H1 (cell line): ENCODE measurements at regions not wholly inside any gene's neighbourhood (a gene's known extent, or its start where the extent isn't known, plus 50 kb on each side); places are given as distances from the start of the nearest gene placed in this dataset.

Source experiments
- CTCF ChIA-PET: fragments of 300-600 bp; sonication (Branson Sonifier 250); formaldehyde crosslinking; loops from one replicate; lab custom pipeline; 2021; ENCODE audit not compliant: partially characterized antibody; lab: Charles Lee
- POLR2A ChIA-PET: fragments of 300-600 bp; sonication (Branson Sonifier 250); formaldehyde crosslinking; loops from one replicate; lab custom pipeline; 2021; ENCODE audit warnings: inconsistent platforms; ENCODE audit not compliant: partially characterized antibody; lab: Charles Lee
- DNase-seq, 2 experiments: peaks; one replicate each; pipeline versions ENCODE4 v3.0.0 to v3.0.0-alpha.2; 2010 to 2022; ENCODE audit warnings: low spot score in 2 of 2, low read depth in 1 of 2, mixed read lengths in 1 of 2
- FAIRE-seq: peaks from 2 replicates; lab custom pipeline; 2011; peaks lifted over from hg19 to GRCh38; lab: Jason Lieb, UNC
- H2AFZ ChIP-seq: 2 replicates; pipeline ENCODE4 v1.8.1; 2012; ENCODE audit warnings: low read length, inconsistent platforms
- H2AK5ac ChIP-seq: 2 replicates; pipeline ENCODE4 v1.6.1; 2013; ENCODE audit warnings: low read depth, low read length
- H2BK120ac ChIP-seq: replicated peaks from 2 replicates; pipeline ENCODE3; 2013; ENCODE audit warnings: low read depth, low read length, inconsistent platforms
- H2BK12ac ChIP-seq: 2 replicates; pipeline ENCODE4 v1.6.1; 2013; ENCODE audit warnings: low read depth, low read length
- H2BK15ac ChIP-seq: 2 replicates; pipeline ENCODE4 v1.6.1; 2013; ENCODE audit warnings: low read length
- H2BK20ac ChIP-seq: 2 replicates; pipeline ENCODE4 v1.6.1; 2013; ENCODE audit warnings: low read length
- H2BK5ac ChIP-seq: 2 replicates; pipeline ENCODE4 v1.6.1; 2013; ENCODE audit warnings: low read depth, low read length
- H3K14ac ChIP-seq: 2 replicates; pipeline ENCODE4 v1.6.1; 2013; ENCODE audit warnings: inconsistent platforms; ENCODE audit not compliant: insufficient read length
- H3K18ac ChIP-seq: 2 replicates; pipeline ENCODE4 v1.6.1; 2013; ENCODE audit warnings: low read length; ENCODE audit errors: extremely low read depth
- H3K23ac ChIP-seq: 2 replicates; pipeline ENCODE4 v1.6.1; 2013; ENCODE audit warnings: inconsistent platforms; ENCODE audit not compliant: insufficient read length
- H3K23me2 ChIP-seq: 2 replicates; pipeline ENCODE4 v1.6.1; 2013; ENCODE audit warnings: low read depth, low read length
- H3K27ac ChIP-seq: 2 replicates; pipeline ENCODE4 v1.6.1; 2011; ENCODE audit warnings: low read depth, low read length, inconsistent platforms
- H3K27me3 ChIP-seq, 4 experiments: replicated peaks in 1 of 4; 1 replicate in 1 of 4; 2 replicates in 3 of 4; pipeline versions ENCODE4 v1.6.1 to v1.8.1; 2011 to 2013; ENCODE audit warnings: low read length in 3 of 4, mild to moderate bottlenecking in 3 of 4, inconsistent platforms in 2 of 4, mixed read lengths in 2 of 4, moderate library complexity in 1 of 4; ENCODE audit not compliant: control insufficient read depth in 3 of 4, insufficient read depth in 3 of 4; ENCODE audit errors: extremely low read depth in 1 of 4
- H3K36me3 ChIP-seq, 4 experiments: 2 replicates each; pipeline versions ENCODE4 v1.6.1 to v1.8.1; 2011 to 2013; ENCODE audit warnings: mild to moderate bottlenecking in 4 of 4, low read length in 3 of 4, moderate library complexity in 2 of 4, control low read depth in 1 of 4, inconsistent platforms in 1 of 4; ENCODE audit not compliant: insufficient read depth in 4 of 4, control insufficient read depth in 2 of 4
- H3K4ac ChIP-seq: replicated peaks from 2 replicates; pipeline ENCODE3; 2013; ENCODE audit warnings: low read length, low read depth, mixed read lengths, inconsistent platforms; ENCODE audit not compliant: insufficient read length
- H3K4me1 ChIP-seq, 4 experiments: replicated peaks in 1 of 4; 1 replicate in 1 of 4; 2 replicates in 3 of 4; pipeline versions ENCODE4 v1.6.1 to v1.8.1; 2011 to 2013; ENCODE audit warnings: low read length in 3 of 4, inconsistent platforms in 2 of 4, mixed read lengths in 1 of 4; ENCODE audit not compliant: insufficient read depth in 4 of 4, control insufficient read depth in 3 of 4
- H3K4me2 ChIP-seq, 2 experiments: 2 replicates each; pipeline versions ENCODE4 v1.6.1 to v1.8.1; 2011 to 2013; ENCODE audit warnings: low read depth in 2 of 2, low read length in 2 of 2, control low read depth in 1 of 2, inconsistent platforms in 1 of 2, mild to moderate bottlenecking in 1 of 2; ENCODE audit not compliant: insufficient read depth in 1 of 2
- H3K4me3 ChIP-seq, 4 experiments: fragments of 200-600, 300-600 bp in 1 of 4; sonication (generic), shearing (Covaris generic), sonication (Bioruptor Twin) in 1 of 4; 2 replicates each; pipeline versions ENCODE4 v1.5.1 to v1.8.1; 2011 to 2016; ENCODE audit warnings: low read length in 4 of 4, low read depth in 3 of 4, control low read depth in 2 of 4, inconsistent platforms in 2 of 4, mild to moderate bottlenecking in 2 of 4, mixed read lengths in 1 of 4, moderate library complexity in 1 of 4; ENCODE audit not compliant: insufficient read depth in 2 of 4; ENCODE audit errors: extremely low read depth in 1 of 4
- H3K56ac ChIP-seq: replicated peaks from 2 replicates; pipeline ENCODE3; 2013; ENCODE audit warnings: low read depth, mild to moderate bottlenecking, mixed read lengths, low read length, inconsistent platforms; ENCODE audit not compliant: insufficient read length
- H3K79me1 ChIP-seq: 2 replicates; pipeline ENCODE4 v1.6.1; 2013; ENCODE audit warnings: low read depth, low read length, control low read depth
- H3K79me2 ChIP-seq, 2 experiments: 2 replicates each; pipeline versions ENCODE4 v1.6.1 to v1.8.1; 2012 to 2013; ENCODE audit warnings: low read length in 2 of 2, mild to moderate bottlenecking in 2 of 2, inconsistent platforms in 1 of 2; ENCODE audit not compliant: insufficient read depth in 2 of 2, control insufficient read depth in 1 of 2
- H3K9ac ChIP-seq, 4 experiments: replicated peaks in 1 of 4; 1 replicate in 1 of 4; 2 replicates in 3 of 4; pipeline versions ENCODE4 v1.6.1 to v1.8.1; 2011 to 2013; ENCODE audit warnings: low read depth in 3 of 4, low read length in 3 of 4, control low read depth in 2 of 4, mild to moderate bottlenecking in 2 of 4, moderate library complexity in 2 of 4, inconsistent platforms in 1 of 4; ENCODE audit errors: extremely low read depth in 1 of 4
- H3K9me3 ChIP-seq, 2 experiments: 2 replicates each; pipeline versions ENCODE4 v1.6.1 to v1.8.1; 2012 to 2013; ENCODE audit warnings: mild to moderate bottlenecking in 2 of 2, moderate library complexity in 2 of 2, control low read depth in 1 of 2, inconsistent platforms in 1 of 2, low read depth in 1 of 2, low read length in 1 of 2, mixed read lengths in 1 of 2; ENCODE audit not compliant: insufficient read depth in 2 of 2
- H4K20me1 ChIP-seq, 2 experiments: replicated peaks in 1 of 2; 2 replicates each; pipeline versions ENCODE3 to v1.8.1; 2011 to 2013; ENCODE audit warnings: inconsistent platforms in 2 of 2, low read length in 2 of 2, mild to moderate bottlenecking in 1 of 2; ENCODE audit not compliant: insufficient read depth in 2 of 2, control insufficient read depth in 1 of 2
- H4K5ac ChIP-seq: 2 replicates; pipeline ENCODE4 v1.6.1; 2013; ENCODE audit warnings: low read length, low read depth, mixed read lengths, inconsistent platforms; ENCODE audit not compliant: insufficient read length
- H4K8ac ChIP-seq: 2 replicates; pipeline ENCODE4 v1.8.0; 2013; ENCODE audit warnings: mild to moderate bottlenecking, moderate library complexity, low read length, inconsistent platforms; ENCODE audit not compliant: insufficient read depth; ENCODE audit errors: extremely low read depth
- H4K91ac ChIP-seq: replicated peaks from 2 replicates; pipeline ENCODE3; 2013; ENCODE audit warnings: low read length, mixed read lengths, inconsistent platforms; ENCODE audit not compliant: insufficient read length
- BACH1 ChIP-seq: IDR thresholded peaks from 2 replicates; pipeline ENCODE4 v1.6.1; 2012; ENCODE audit warnings: low read length, improper control_type of control experiment
- CBX5 ChIP-seq: fragments of 300-800, 300-1000 bp; sonication (generic); IDR thresholded peaks from 2 replicates; pipeline ENCODE4 v1.7.1; 2016; ENCODE audit warnings: antibody characterized with exemption, low read length, low read depth
- CTBP2 ChIP-seq: IDR thresholded peaks from 2 replicates; pipeline ENCODE4 v1.7.0; 2011; ENCODE audit warnings: borderline replicate concordance, mild to moderate bottlenecking, moderate library complexity, mixed read lengths, low read length; ENCODE audit not compliant: insufficient read depth, insufficient read length
- KDM5A ChIP-seq: fragments of 200-600 bp; IDR thresholded peaks from 2 replicates; pipeline ENCODE4 v1.7.1; 2012; ENCODE audit warnings: mild to moderate bottlenecking, low read length, inconsistent platforms, mixed read lengths
- RBBP5 ChIP-seq: IDR thresholded peaks from 2 replicates; pipeline ENCODE4 v1.7.1; 2012; ENCODE audit warnings: low read depth, mild to moderate bottlenecking, inconsistent platforms, low read length, moderate library complexity, borderline replicate concordance
- RFX5 ChIP-seq: IDR thresholded peaks from 2 replicates; pipeline ENCODE4 v1.6.1; 2011; ENCODE audit warnings: low read depth, low read length, improper control_type of control experiment, borderline replicate concordance
- SIX5 ChIP-seq: IDR thresholded peaks from 2 replicates; pipeline ENCODE4 v1.6.1; 2011; ENCODE audit warnings: mild to moderate bottlenecking, low read depth, low read length
- SUZ12 ChIP-seq: fragments of 200-600 bp; sonication (generic); IDR thresholded peaks from 2 replicates; pipeline ENCODE4 v1.6.1; 2012; ENCODE audit warnings: mild to moderate bottlenecking, inconsistent platforms, low read length, moderate library complexity, mixed read lengths
- WGBS, 2 experiments: shearing (Covaris generic) in 1 of 2; methylation state at CpG; one replicate each; pipeline versions ENCODE4 v1.1.6 to v1.1.7; 2013 to 2015; ENCODE audit warnings: low lambda C conversion rate in 2 of 2, mixed read lengths in 2 of 2, inconsistent platforms in 1 of 2, low coverage in 1 of 2, missing lambda C conversion rate in 1 of 2; ENCODE audit not compliant: insufficient replicate concordance in 2 of 2, insufficient coverage in 1 of 2, insufficient read length in 1 of 2; ENCODE audit errors: extremely low coverage in 1 of 2, missing lambda C conversion rate in 1 of 2; 5-methylcytosine and 5-hydroxymethylcytosine counted together
- TF ChIP-seq, protein P1 (sequence below): IDR thresholded peaks from 2 replicates; pipeline ENCODE4 v1.6.1; 2012; ENCODE audit warnings: inconsistent platforms
- TF ChIP-seq, protein P2 (sequence below): IDR thresholded peaks from 2 replicates; pipeline ENCODE4 v1.6.1; 2012; ENCODE audit warnings: inconsistent platforms
- TF ChIP-seq, protein P3 (sequence below), 3 experiments: IDR thresholded peaks; 1 replicate in 2 of 3; 2 replicates in 1 of 3; pipeline versions ENCODE4 v1.5.1 to v1.6.1; 2011; ENCODE audit warnings: low read length in 3 of 3, mild to moderate bottlenecking in 3 of 3, inconsistent platforms in 2 of 3, low read depth in 1 of 3, moderate library complexity in 1 of 3; ENCODE audit not compliant: insufficient read depth in 1 of 3; ENCODE audit errors: control extremely low read depth in 1 of 3

DNA sequence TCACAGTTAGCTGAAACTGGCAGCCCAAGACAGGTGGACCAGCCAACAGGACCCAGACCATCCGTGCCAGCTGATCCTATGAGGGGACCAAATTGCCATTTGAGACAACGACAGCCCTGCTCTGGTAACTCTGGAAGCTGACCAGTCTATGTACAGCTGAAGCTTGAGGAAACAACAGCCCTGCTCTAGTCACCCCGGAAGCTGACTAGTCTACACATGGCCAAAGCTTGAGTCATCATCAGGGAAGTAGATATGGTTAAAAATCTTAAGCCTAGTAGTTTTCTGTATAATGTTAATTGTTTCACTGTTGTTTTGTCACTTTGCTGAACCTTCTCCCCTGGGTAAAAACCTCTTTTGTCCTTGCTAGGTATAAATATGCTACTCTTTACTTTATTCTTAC is 905.4 kb upstream of the NDST4 start:
- H3K4me1 ChIP-seq = no peaks in the 10 kb centered on the region
- H3K79me1 ChIP-seq = no peaks in the 10 kb centered on the region
- no peaks in the 10 kb centered on the region for H3K79me2 ChIP-seq
- no peak overlapping the region for H3K9ac ChIP-seq
- H3K18ac ChIP-seq = no peak overlapping the region
- peaks cover 51 to 58% of the 10 kb centered on the region in 2 experiments for H3K9me3 ChIP-seq
- no peak overlapping the region for H2BK5ac ChIP-seq
- H4K5ac ChIP-seq = no peak overlapping the region
- no peak overlapping the region for H2BK15ac ChIP-seq
- ChIA-PET POLR2A (no interaction called here), CTCF (no interaction called here)
- no peaks in the 10 kb centered on the region for H3K23me2 ChIP-seq
- H3K27me3 ChIP-seq = no peaks in the 10 kb centered on the region
- H4K91ac ChIP-seq = no peak overlapping the region
- no peak overlapping the region for H3K4me3 ChIP-seq
- no peak overlapping the region for H2BK120ac ChIP-seq
- no peak overlapping the region for H3K4ac ChIP-seq
- no peak overlapping the region for H2AK5ac ChIP-seq
- FAIRE-seq = no peak
- H4K8ac ChIP-seq = no peak overlapping the region
- no peak for DNase-seq
- H4K20me1 ChIP-seq = no peaks in the 10 kb centered on the region
- H3K56ac ChIP-seq = no peak overlapping the region
- no peak overlapping the region for H2BK20ac ChIP-seq
- H2BK12ac ChIP-seq = no peak overlapping the region
- H3K27ac ChIP-seq = no peak overlapping the region
- 85% methylated on average over 3 of the region's 3 CpGs; no CpG with 5 or more reads in 1 of the 2 experiments for WGBS, 2 experiments
- H3K14ac ChIP-seq = no peak overlapping the region
- H3K4me2 ChIP-seq = no peak overlapping the region
- no peak overlapping the region for H3K23ac ChIP-seq
- peaks cover 0 to 2% (median 0%) of the 10 kb centered on the region in 4 experiments; a peak in 3 of 8 replicates for H3K36me3 ChIP-seq
- H2AFZ ChIP-seq = no peak overlapping the region
- TF ChIP-seq, protein P1, sequence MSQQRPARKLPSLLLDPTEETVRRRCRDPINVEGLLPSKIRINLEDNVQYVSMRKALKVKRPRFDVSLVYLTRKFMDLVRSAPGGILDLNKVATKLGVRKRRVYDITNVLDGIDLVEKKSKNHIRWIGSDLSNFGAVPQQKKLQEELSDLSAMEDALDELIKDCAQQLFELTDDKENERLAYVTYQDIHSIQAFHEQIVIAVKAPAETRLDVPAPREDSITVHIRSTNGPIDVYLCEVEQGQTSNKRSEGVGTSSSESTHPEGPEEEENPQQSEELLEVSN = no peak
- TF ChIP-seq SUZ12 (no peak), RFX5 (no peak), CTBP2 (no peak), RBBP5 (no peak), CBX5 (no peak), BACH1 (no peak), KDM5A (no peak), SIX5 (no peak)
- TF ChIP-seq, protein P2, sequence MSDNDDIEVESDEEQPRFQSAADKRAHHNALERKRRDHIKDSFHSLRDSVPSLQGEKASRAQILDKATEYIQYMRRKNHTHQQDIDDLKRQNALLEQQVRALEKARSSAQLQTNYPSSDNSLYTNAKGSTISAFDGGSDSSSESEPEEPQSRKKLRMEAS = no peak
- TF ChIP-seq, protein P3, sequence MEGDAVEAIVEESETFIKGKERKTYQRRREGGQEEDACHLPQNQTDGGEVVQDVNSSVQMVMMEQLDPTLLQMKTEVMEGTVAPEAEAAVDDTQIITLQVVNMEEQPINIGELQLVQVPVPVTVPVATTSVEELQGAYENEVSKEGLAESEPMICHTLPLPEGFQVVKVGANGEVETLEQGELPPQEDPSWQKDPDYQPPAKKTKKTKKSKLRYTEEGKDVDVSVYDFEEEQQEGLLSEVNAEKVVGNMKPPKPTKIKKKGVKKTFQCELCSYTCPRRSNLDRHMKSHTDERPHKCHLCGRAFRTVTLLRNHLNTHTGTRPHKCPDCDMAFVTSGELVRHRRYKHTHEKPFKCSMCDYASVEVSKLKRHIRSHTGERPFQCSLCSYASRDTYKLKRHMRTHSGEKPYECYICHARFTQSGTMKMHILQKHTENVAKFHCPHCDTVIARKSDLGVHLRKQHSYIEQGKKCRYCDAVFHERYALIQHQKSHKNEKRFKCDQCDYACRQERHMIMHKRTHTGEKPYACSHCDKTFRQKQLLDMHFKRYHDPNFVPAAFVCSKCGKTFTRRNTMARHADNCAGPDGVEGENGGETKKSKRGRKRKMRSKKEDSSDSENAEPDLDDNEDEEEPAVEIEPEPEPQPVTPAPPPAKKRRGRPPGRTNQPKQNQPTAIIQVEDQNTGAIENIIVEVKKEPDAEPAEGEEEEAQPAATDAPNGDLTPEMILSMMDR (IDR thresholded peaks at IDR 0.05; ENCODE audit: control extremely low read depth in 1 of 3, insufficient read depth in 1 of 3, low read depth in 1 of 3, low read length in 3 of 3) = no peak
